ENCODE measurements at regions not wholly inside any gene's neighbourhood (a gene's known extent, or its start where the extent isn't known, plus 50 kb on each side); places are given as distances from the start of the nearest gene placed in this dataset.

GRCh38 chr13:107139006-107139405 lies 571.1 kb upstream of the ARGLU1 start:
- no peak for DNase-seq

- no peak for DNase-seq
Observed at GRCh38 chr13:107138486-107138885, 570.5 kb upstream of the ARGLU1 start.

- no peak for DNase-seq
Observed at GRCh38 chr13:107133950-107134349, 566.0 kb upstream of the ARGLU1 start.

- no peak for DNase-seq
Observed at GRCh38 chr13:107130566-107130965, 562.6 kb upstream of the ARGLU1 start.

GRCh38 chr13:107124730-107125129 lies 556.8 kb upstream of the ARGLU1 start:
- DNase-seq: no peak

- no peak for DNase-seq
Observed at GRCh38 chr13:107124129-107124718, 556.3 kb upstream of the ARGLU1 start.

GRCh38 chr13:107121793-107122192 lies 553.9 kb upstream of the ARGLU1 start:
- no peak for DNase-seq

GRCh38 chr13:107119989-107120881 lies 552.3 kb upstream of the ARGLU1 start:
- no peak for DNase-seq

- DNase-seq: no peak
Observed at GRCh38 chr13:107118506-107118905, 550.6 kb upstream of the ARGLU1 start.

- DNase-seq: no peak
Observed at GRCh38 chr13:107117327-107118012, 549.5 kb upstream of the ARGLU1 start.

GRCh38 chr13:107113387-107113786 lies 545.5 kb upstream of the ARGLU1 start:
- DNase-seq: no peak

- no peak for DNase-seq
Observed at GRCh38 chr13:107111248-107111647, 543.3 kb upstream of the ARGLU1 start.

GRCh38 chr13:107104631-107105030 lies 536.7 kb upstream of the ARGLU1 start:
- no peak for DNase-seq

- no peak for DNase-seq
Observed at GRCh38 chr13:107102676-107103075, 534.7 kb upstream of the ARGLU1 start.

- no peak for DNase-seq
Observed at GRCh38 chr13:107099661-107100060, 531.7 kb upstream of the ARGLU1 start.

- no peak for DNase-seq
Observed at GRCh38 chr13:107097916-107098315, 530.0 kb upstream of the ARGLU1 start.

- DNase-seq: no peak
Observed at GRCh38 chr13:107095876-107096275, 527.9 kb upstream of the ARGLU1 start.

GRCh38 chr13:107091861-107092260 lies 523.9 kb upstream of the ARGLU1 start:
- no peak for DNase-seq

- no peak for DNase-seq
Observed at GRCh38 chr13:107091428-107091827, 523.5 kb upstream of the ARGLU1 start.

GRCh38 chr13:107088061-107088460 lies 520.1 kb upstream of the ARGLU1 start:
- DNase-seq: no peak

GRCh38 chr13:107079423-107080049 lies 511.6 kb upstream of the ARGLU1 start:
- DNase-seq: no peak

- no peak for DNase-seq
Observed at GRCh38 chr13:107078229-107078765, 510.4 kb upstream of the ARGLU1 start.

GRCh38 chr13:107076801-107077200 lies 508.9 kb upstream of the ARGLU1 start:
- DNase-seq: no peak
